Dedifferentiated amniotic fluid mesenchymal stem cell (primary cell): ENCODE measurements at regions not wholly inside any gene's neighbourhood (a gene's known extent, or its start where the extent isn't known, plus 50 kb on each side); places are given as distances from the start of the nearest gene placed in this dataset.
"Not testable (repeated sequence)": the region's sequence is repeated elsewhere in the genome, so short reads cannot be mapped to it uniquely, and the experiment has no call there.

Experiments
- DNase-seq: peaks from one replicate; pipeline ENCODE4 v3.0.0-alpha.2; 2016; ENCODE audit errors: extremely low spot score

DNA sequence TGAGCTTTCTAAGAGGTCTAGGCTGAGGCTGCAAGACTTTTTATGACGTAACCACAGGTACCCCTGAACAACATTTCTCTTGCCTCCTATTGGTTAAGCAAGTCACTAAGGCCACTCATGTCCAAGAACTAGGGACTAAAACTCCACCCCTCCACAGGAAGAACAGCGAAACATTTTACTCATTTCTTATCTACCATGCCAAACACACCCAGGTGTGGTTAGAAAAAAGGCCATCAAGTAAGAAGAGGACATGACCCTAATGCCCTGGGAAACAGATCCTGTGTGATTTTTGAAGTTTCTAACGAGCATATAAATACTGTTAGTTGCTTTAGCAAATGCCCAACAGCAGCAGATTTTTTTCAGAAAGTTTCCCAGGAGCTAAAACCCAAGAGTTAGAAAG lies 282.4 kb upstream of the DYNLRB2 start:
- no peak for DNase-seq

DNA sequence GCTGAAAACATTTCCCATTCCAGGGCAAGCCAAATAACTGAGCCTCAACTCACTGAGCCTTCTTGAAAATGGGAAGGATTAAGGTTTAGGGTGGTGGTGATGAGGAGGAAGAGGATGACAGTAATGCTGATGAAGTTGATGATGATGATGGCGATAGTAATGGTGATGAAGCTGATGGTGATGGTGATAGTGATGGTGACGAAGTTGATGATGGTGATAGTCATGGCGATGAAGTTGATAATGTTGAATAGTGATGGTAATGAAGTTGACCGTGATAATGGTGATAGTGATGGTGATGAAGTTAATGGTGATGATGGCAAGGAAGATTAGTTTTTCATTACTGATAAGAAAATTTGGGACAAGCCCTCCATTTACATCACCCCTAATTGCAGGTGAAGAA lies 285.8 kb upstream of the DYNLRB2 start:
- DNase-seq, result no peak

DNA sequence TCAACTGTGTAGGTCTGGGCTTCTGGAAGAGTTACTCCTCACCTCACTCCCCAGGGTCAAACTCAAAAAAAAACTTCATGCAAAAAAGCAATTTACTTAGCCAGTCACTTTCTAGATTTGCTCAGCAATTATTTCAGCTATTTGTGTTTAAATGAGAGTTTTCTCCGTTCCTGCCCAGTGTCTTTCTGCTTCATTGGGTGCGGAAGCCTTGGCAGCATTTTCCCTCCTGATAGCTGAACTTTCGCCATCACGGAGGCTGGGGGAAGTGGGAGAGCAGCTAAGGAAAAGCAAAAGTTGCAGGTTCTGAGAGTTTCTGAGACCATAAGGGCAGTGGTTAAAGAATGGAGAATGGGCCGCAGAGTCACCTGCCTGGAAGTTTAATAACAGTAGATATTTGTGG lies 287.1 kb upstream of the DYNLRB2 start:
- no peak for DNase-seq

DNA sequence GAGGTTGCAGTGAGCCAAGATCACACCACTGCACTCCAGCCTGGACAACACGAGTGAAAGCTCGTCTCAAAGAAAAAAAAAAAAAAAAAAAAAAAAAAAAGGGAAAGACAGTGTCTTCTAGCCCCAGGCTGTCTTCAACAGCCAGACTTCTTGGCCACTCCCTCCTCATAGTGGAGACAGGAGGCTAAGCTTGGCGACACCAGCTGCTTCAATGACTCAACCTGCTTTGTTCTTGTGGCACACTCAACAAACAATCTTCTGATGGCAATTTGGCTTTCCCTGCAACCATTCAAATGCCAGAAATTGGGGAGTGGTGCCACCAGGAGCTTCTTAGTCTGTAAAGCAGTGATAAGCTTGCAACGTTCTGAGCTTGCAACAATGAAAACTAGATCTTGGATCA lies 290.4 kb upstream of the DYNLRB2 start:
- DNase-seq, result no peak

DNA sequence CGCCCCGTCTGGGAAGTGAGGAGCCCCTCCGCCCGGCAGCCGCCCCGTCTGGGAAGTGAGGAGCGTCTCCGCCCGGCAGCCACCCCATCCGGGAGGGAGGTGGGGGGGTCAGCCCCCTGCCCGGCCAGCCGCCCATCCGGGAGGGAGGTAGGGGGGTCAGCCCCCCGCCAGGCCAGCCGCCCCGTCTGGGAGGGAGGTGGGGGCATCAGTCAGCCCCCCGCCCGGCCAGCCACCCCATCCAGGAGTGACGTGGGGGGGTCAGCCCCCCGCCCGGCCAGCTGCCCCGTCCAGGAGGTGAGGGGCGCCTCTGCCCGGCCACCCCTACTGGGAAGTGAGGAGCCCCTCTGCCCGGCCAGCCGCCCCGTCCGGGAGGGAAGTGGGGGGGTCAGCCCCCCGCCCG lies 297.5 kb upstream of the DYNLRB2 start:
- DNase-seq, result not testable (repeated sequence)

DNA sequence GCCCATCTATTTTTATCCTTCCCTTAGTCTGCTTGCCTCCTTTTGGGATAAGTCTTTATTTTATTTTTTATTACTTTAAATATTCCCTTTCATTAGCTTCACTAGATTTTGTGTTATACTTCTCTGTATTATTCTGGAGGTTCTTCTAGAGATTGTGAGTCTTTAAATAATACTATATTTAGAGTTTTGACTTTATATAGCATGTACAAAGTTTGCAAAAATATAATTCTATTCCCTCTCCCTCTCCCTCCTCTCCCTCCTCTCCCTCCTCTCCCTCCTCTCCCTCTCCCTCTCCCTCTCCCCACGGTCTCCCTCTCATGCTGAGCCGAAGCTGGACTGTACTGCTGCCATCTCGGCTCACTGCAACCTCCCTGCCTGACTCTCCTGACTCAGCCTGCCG lies 298.5 kb upstream of the DYNLRB2 start:
- DNase-seq, result not testable (repeated sequence)

DNA sequence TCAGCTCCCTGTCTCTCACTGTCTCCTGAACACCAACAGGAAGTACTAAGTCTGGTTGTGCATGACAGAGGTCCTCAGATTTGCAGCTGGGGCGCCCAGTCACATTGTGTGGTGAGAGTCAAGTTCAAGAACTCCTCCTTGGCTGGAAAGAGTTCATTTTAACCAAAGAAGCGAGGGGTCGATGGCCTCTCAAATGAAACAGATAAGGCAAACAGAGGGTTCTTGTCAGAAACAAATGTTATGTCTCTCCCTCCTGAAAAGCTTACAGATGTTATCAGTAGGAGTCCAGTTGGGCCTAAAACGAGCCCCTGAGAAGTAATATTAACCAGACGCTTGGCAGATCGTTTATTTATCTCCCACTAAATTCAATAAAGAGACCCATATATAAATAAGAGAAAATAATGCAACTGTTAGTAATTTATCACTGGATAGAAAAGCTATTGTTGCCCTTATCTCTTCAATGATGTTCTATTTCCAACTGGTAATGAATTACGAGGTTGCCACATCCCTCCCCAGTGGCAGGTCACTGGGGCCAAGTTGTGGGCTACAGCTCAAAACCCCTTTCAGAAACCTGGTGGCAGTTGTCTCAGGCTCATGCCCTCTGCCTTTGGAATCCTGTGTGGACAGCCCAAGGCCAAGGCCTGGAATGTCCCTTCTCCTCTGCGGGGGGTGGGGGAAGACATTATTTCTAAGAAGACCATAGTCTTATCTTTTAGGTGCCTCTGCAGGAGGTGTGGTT lies 307.5 kb upstream of the DYNLRB2 start:
- DNase-seq, result no peak

DNA sequence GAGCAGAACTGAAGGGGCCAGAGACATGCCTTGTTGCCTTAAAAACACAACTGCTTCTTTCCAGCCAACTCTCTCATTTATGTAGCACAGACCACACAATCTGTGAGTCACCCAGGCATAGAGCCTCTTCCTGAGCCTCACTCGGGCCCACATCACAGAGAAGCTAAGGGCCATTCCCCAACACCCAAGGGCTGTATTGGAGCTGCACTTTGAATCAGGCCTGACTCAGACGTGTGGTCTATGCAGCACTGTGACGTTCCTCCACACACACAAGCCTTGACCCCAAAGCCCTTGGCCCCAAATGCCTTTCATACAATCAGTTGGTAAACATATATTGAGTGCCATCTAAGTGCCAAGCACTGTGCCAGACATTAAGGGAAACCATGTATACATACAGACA lies 308.9 kb upstream of the DYNLRB2 start:
- no peak for DNase-seq

DNA sequence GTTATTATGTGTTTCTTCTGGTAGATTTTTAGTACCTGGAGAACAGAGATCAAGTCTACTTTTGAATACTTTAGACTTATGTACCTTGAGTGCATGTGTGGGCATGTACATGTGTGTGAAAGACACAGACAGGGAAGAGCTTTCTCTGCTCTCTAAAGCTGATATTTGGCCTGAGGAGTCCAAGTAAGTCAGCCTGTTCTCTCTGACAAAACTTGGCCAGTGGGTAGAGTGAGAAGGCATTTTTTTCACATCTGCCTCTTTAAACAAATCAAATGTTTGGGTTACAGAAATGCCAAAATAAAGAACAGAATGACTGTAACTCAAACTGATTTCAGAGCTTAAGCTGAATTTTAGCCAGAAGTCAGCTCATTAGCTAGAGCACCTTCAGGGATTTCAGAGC lies 309.7 kb upstream of the DYNLRB2 start:
- DNase-seq, result peak; percentile 57

DNA sequence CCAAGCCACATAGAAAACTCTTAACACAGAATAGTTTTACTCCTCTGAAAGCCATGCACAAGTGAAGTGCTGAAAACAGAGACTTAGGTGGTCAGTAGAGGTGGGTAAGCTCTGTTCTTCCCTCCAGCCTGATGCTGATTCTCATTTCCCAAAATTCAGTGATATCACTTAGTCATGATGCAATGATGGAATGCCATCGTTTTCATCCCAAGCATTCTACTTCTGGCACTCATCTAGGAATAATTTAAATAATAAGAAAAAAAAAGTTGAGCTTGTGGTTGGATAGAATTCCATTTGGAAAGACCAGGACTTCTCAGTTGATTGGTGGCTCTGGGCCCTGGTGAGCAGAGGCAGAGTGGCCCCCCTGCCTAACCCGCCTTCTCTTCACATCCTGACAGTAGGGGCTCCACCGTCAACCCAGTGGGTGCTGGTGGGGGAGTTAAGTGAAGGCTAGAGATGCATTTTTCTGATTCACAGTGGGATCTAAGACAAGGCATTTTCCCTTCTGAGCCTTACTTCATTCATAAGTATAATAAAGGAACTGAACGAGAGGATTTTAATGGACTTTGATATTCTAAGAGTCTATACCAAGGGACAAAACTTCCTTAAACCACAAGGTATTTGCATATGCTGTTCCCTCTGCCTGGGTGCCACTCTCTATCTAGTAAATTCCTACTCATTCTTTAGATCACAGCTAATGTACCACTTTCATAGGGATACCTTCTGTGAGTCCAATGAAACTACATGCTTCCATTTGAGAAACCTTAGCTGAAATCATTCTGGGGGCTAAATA lies 310.3 kb upstream of the DYNLRB2 start:
- DNase-seq, result peak; percentile 16

DNA sequence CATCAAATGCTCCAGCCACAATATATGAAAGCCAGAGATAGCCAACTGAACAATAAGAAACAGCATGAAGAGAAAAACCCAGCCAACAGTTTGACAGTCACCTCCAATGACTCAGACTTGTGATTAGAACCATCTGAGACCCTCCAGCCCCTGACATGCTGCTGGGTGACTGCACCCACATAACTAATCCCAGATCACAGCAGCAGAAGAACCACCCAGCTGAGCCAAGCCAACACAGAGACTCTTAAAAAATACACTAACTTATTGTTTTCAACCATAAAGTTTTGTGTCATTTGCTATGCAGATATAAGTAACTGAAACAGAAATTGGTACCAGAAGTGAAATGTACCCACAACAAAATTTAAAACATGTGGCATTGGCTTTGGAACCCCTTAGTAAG lies 314.3 kb upstream of the DYNLRB2 start:
- no peak for DNase-seq

DNA sequence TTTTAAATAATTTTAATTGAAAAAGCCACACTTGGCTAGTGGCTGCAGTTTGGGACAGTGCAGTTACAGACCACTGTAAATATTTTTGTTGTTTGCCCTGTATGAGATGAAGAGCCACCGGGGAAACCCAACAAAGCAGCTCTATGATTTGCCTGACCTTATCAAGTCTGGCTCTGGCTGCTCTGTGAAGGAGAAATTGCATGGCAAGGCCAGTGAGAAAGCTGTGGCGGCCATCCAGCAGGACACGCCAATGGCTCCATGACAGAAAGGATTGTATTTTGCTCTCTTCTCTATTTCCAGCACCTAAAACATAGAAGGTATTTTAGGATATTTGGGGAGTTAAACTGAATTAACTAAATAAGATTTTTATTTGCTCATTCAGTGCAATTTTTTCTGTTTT lies 330.0 kb upstream of the DYNLRB2 start:
- DNase-seq, result no peak

DNA sequence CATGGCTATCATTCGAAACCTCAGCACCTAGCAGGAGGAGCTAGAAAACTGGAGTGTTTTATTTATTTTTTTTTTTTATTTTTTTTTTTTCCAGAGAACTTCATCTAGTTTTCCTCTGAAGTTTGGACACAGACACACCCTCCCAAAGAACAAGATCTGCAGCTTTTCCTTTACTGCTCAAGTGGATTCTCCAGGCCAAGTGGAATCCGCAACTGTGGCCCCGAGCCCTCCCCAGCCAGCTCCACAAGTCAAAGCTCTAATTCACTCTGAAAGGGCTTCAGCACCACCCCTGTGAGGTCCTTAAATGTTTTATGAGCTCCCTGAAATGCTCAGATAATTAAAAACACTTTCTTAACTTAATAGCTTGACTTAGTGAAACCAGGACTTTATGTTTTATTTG lies 332.1 kb upstream of the DYNLRB2 start:
- no peak for DNase-seq

DNA sequence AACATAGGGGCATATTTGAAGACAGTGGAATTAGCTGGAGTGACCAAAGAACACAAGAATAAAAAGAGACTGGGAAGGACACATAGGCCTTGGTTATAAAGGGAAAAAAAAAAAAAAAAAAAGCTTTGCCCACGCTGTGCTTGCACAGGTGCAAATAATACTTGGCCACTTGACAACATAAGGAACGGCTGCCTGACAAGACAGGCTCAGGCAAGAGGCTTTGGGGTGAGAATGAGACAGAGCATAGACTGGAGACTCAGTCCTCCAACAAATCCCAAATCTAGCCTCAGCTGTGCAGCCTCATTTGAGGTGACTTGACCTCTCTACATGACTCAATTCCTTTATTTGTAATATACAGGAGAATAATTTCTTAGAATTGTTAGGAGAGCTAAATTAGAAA lies 332.8 kb upstream of the DYNLRB2 start:
- no peak for DNase-seq

DNA sequence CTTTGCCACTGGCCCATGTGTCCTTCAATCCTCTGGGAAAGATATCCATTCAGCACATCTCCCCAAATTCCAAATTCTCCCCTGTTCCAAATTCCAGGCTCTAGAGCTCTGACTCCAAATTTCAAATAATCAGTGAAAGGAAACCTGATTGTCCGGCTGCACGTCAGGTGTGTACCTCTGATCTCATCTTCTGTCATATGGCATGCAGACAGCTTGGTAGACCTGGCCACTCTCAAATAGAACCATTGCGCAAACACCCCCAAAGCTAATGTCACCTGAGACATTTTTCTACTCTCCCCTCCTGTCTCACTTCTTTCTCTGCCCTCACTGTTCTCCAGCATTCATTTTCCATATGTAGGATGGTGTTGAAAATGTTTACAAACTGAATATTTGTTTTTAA lies 337.0 kb upstream of the DYNLRB2 start:
- DNase-seq, result no peak

DNA sequence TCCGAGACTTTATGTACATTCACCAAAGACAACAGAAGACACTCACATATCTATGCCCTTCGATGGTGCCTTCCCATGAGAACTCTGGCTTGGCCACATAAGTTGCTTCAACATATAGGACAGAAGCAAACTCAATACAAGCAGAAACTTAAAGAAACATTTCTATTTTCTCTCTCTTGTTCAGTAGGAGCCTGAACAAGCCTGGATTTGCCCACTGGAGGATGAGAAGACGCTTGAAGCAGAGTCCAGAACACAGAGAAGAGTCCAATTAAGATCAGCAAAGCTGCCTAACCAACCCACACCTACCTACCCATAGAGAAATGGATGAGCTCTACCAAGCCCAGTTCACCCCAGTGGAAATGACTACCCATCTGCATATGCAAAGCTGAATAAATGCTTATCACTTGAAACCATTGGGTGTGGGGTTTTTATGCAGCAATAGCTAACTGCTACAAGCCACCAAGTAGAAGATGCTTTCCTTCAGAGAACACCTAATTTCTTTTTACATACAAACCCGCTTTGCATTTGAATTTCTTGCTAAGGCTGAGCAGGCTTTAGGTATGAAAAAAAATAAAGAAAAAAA lies 337.9 kb upstream of the DYNLRB2 start:
- DNase-seq, result no peak

DNA sequence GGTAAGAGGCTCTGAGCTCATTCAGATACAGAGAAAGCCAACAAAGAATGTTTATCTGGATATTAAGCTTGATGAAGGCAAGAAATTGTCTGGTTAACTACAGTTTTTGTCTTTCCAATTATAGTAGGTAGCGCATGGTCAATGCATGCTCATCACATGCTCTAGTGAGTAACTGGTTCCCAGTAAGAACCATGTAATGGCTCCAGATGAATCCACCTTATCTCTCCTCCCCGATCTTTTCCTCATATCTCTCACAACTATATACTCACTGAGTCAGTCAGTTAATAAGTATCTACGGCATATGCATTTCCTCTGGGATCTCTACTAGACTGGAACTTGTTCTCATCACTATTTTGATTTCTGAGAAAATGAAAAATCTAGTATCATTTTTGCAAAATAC lies 340.7 kb upstream of the DYNLRB2 start:
- DNase-seq, result no peak

DNA sequence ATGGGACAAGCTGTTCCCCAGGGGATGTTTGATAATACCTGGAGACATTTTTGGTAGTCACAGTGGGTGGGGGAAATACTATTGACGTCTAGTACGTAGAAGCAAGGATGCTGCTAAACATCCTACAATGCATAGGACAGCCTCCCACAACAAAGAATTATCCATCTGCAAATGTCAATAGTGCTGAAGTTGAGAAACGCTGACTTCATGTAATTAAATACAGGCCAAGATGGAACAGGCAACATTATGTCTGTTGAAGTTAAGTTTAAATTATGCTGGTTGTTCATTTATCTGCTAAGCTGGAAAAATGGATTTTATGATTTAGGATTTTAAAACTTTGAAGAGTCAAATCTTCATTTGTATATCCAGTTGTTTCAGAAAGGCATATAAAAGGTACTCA lies 341.2 kb upstream of the DYNLRB2 start:
- DNase-seq, result no peak

DNA sequence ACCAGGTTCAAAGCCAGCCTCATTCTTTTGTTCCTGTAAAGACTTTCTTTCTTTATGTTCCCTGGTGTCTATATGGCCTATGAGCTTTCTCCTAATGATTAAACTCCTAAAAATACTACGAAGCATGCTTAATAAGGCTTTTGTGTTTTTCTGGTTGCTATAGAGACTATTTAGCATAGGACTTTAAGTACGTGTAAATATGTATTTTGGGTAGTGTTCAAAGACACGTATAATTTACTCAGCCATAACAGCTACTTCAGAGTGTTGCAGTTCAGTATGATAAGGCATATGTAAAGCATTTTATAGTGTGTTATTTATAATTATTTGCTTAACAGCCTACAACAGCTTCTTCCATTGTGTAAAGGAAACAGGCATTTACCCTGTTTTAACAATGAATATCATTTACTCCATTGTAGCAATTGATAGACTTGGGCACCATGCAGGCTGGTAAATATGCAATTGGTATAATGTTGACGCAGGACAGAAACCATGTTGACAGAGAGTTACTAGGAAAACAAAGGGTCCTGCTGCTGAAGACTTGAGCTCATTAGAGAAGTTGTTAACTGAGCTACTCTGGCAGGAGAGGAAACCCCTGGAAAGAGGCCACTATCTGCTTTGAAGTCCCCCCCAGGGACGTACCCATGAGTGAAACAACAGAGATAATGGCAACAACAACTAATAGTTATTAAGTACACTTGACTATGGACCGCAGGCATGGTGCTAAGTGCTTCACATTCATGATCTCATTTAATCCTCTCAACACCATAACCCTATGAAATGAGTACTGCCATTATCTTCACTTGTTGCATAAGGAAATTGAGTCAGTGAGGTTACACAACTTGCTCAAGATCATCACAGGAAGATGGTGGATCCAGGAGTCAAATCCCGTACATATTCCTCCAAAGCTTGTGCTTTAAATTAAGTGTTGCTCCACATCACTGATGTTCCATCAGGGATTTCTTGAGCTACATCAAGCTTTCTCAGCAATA lies 342.2 kb upstream of the DYNLRB2 start:
- DNase-seq, result no peak

DNA sequence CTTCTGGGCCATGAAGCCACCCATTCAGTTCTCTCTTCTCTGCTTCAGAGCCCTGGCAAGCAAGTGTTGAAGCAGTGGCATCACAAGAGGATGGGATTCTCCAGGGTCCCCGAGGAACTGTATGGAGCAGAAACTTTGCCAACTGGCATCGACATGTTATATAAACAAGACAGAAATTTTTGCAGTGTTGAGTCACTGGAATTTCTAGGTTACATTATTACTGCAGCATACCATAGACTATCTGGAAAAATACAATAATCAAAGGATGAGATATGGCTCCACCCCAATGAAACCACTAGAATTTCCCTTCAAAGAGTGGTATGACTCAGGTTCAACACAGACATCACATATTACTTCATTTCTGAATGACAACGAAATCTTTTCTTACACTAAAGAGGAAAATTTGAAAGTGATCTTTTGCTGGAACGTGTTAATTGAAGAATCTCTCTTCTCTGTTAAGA lies 343.0 kb upstream of the DYNLRB2 start:
- DNase-seq, result peak; percentile 80

DNA sequence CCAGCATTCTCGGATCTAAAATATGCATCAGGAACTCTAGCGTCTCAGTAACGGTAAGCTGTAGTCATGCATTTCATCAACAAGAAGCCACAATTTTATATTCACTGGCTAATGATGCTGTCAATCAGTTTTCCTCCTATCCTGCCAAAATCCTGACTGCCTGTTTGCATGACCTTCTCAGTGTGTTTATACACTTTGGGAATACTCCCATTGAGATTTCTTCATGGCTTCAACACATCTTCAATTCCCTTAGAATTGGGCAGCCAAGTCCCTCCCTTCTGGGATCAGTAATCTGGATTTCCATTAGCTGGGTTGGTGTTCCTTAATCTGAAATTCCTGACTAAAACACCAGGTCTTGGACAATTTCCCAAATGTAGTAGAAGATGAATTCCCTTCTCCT lies 348.9 kb upstream of the DYNLRB2 start:
- no peak for DNase-seq
